HEK293 (cell line): ENCODE measurements at regions not wholly inside any gene's neighbourhood (a gene's known extent, or its start where the extent isn't known, plus 50 kb on each side); places are given as distances from the start of the nearest gene placed in this dataset.

Experiments
- CTCF ChIA-PET: fragments of 350-600 bp; formaldehyde crosslinking; extraction: SDS; loops from one replicate; lab custom pipeline; 2021; ENCODE audit warnings: antibody characterized with exemption; lab: Yijun Ruan, JAX
- POLR2A ChIA-PET: fragments of 300-600 bp; formaldehyde crosslinking; extraction: SDS; loops from one replicate; lab custom pipeline; 2020; ENCODE audit warnings: antibody characterized with exemption, inconsistent platforms; lab: Yijun Ruan, JAX
- H3K27ac ChIP-seq: fragments of 200-500 bp; sonication (Bioruptor generic); 2 replicates; pipeline ENCODE4 v1.5.1; 2014; ENCODE audit warnings: low read depth, low read length, control low read depth, inconsistent platforms; ENCODE audit errors: extremely low read depth
- H3K36me3 ChIP-seq, 2 experiments: fragments of 200-500 bp in 1 of 2; sonication (Bioruptor generic) in 1 of 2; 1 replicate in 1 of 2; 2 replicates in 1 of 2; pipeline ENCODE4 v1.5.1; 2014 to 2017; ENCODE audit warnings: inconsistent platforms in 2 of 2, low read length in 2 of 2; ENCODE audit not compliant: control insufficient read depth in 2 of 2, insufficient read depth in 1 of 2
- H3K4me1 ChIP-seq: fragments of 200-500 bp; sonication (Bioruptor generic); 2 replicates; pipeline ENCODE4 v1.5.1; 2014; ENCODE audit warnings: mild to moderate bottlenecking, low read length, inconsistent platforms; ENCODE audit not compliant: control insufficient read depth, insufficient read depth
- H3K4me3 ChIP-seq: 2 replicates; pipeline ENCODE4 v1.5.1; 2011; ENCODE audit warnings: low read depth, mild to moderate bottlenecking, control low read depth, low read length, moderate library complexity
- H3K9me3 ChIP-seq: fragments of 200-500 bp; sonication (Bioruptor generic); 2 replicates; pipeline ENCODE4 v1.5.1; 2014; ENCODE audit warnings: low read depth, low read length, inconsistent platforms; ENCODE audit not compliant: control insufficient read depth, insufficient read depth
- HOXA7 ChIP-seq: sonication (generic); formaldehyde crosslinking; IDR thresholded peaks from 2 replicates; pipeline ENCODE4 v1.8.1; 2022; ENCODE audit warnings: missing genetic modification reagents, borderline replicate concordance
- MZF1 ChIP-seq: fragments of 450-650 bp; formaldehyde crosslinking; IDR thresholded peaks from 2 replicates; pipeline ENCODE4 v1.5.1; 2017; ENCODE audit warnings: missing biosample characterization, missing genetic modification characterization, borderline replicate concordance
- PRDM2 ChIP-seq: fragments of 450-650 bp; formaldehyde crosslinking; IDR thresholded peaks from 2 replicates; pipeline ENCODE4 v1.5.1; 2016; ENCODE audit warnings: missing biosample characterization, missing genetic modification characterization, borderline replicate concordance
- ZNF121 ChIP-seq: fragments of 450-650 bp; formaldehyde crosslinking; IDR thresholded peaks from 2 replicates; pipeline ENCODE4 v1.5.1; 2016; ENCODE audit warnings: missing biosample characterization, missing genetic modification characterization
- ZNF174 ChIP-seq: fragments of 450-650 bp; formaldehyde crosslinking; IDR thresholded peaks from 2 replicates; pipeline ENCODE4 v1.5.0; 2017; ENCODE audit warnings: missing biosample characterization, mild to moderate bottlenecking, missing genetic modification characterization
- ZNF202 ChIP-seq: fragments of 450-650 bp; formaldehyde crosslinking; IDR thresholded peaks from 2 replicates; pipeline ENCODE4 v1.5.1; 2016; ENCODE audit warnings: missing biosample characterization, missing genetic modification characterization, borderline replicate concordance
- ZNF24 ChIP-seq: fragments of 450-650 bp; formaldehyde crosslinking; IDR thresholded peaks from 2 replicates; pipeline ENCODE4 v1.5.1; 2016; ENCODE audit warnings: missing biosample characterization, missing genetic modification characterization
- ZNF350 ChIP-seq: fragments of 450-650 bp; formaldehyde crosslinking; IDR thresholded peaks from 2 replicates; pipeline ENCODE4 v1.5.0; 2017; ENCODE audit warnings: missing biosample characterization, mild to moderate bottlenecking, missing genetic modification characterization
- ZNF366 ChIP-seq: fragments of 450-650 bp; formaldehyde crosslinking; conservative IDR thresholded peaks from 2 replicates; pipeline ENCODE4 v1.5.1; 2016; ENCODE audit warnings: missing biosample characterization, missing genetic modification characterization
- ZNF37A ChIP-seq: fragments of 450-650 bp; IDR thresholded peaks from 2 replicates; pipeline ENCODE4 v1.5.1; 2018; ENCODE audit warnings: missing biosample characterization, missing genetic modification characterization
- ZNF391 ChIP-seq: fragments of 450-650 bp; formaldehyde crosslinking; IDR thresholded peaks from 2 replicates; pipeline ENCODE4 v1.5.1; 2016; ENCODE audit warnings: low read depth, missing biosample characterization, missing genetic modification characterization, borderline replicate concordance
- ZNF521 ChIP-seq: fragments of 450-650 bp; formaldehyde crosslinking; IDR thresholded peaks from 2 replicates; pipeline ENCODE4 v1.5.1; 2017; ENCODE audit warnings: missing biosample characterization, mild to moderate bottlenecking, missing genetic modification characterization
- ZNF549 ChIP-seq: fragments of 450-650 bp; IDR thresholded peaks from 2 replicates; pipeline ENCODE4 v1.5.1; 2018; ENCODE audit warnings: missing biosample characterization, missing genetic modification characterization, mild to moderate bottlenecking, inconsistent platforms, moderate library complexity
- ZNF560 ChIP-seq: fragments of 450-650 bp; formaldehyde crosslinking; IDR thresholded peaks from 2 replicates; pipeline ENCODE4 v1.5.1; 2017; ENCODE audit warnings: missing biosample characterization, missing genetic modification characterization, borderline replicate concordance
- ZNF623 ChIP-seq: fragments of 450-650 bp; formaldehyde crosslinking; IDR thresholded peaks from 2 replicates; pipeline ENCODE4 v1.5.1; 2016; ENCODE audit warnings: missing biosample characterization, missing genetic modification characterization
- ZNF670 ChIP-seq: fragments of 450-650 bp; formaldehyde crosslinking; IDR thresholded peaks from 2 replicates; pipeline ENCODE4 v1.5.1; 2016; ENCODE audit warnings: missing biosample characterization, missing genetic modification characterization, low read depth
- ZNF677 ChIP-seq: fragments of 450-650 bp; IDR thresholded peaks from 2 replicates; pipeline ENCODE4 v1.5.0; 2018; ENCODE audit warnings: missing biosample characterization, mild to moderate bottlenecking, missing genetic modification characterization, moderate library complexity
- ZNF704 ChIP-seq: fragments of 450-650 bp; formaldehyde crosslinking; IDR thresholded peaks from 2 replicates; pipeline ENCODE4 v1.5.1; 2016; ENCODE audit warnings: missing biosample characterization, missing genetic modification characterization
- ZNF76 ChIP-seq: fragments of 450-650 bp; formaldehyde crosslinking; IDR thresholded peaks from 2 replicates; pipeline ENCODE4; 2016; ENCODE audit warnings: low read depth, missing biosample characterization, missing genetic modification characterization, borderline replicate concordance
- ZXDB ChIP-seq: fragments of 450-650 bp; formaldehyde crosslinking; IDR thresholded peaks from 2 replicates; pipeline ENCODE4 v1.5.1; 2016; ENCODE audit warnings: missing biosample characterization, missing genetic modification characterization
- TF ChIP-seq, protein P1 (sequence below): fragments of 450-650 bp; formaldehyde crosslinking; IDR thresholded peaks from 2 replicates; pipeline ENCODE4 v1.5.1; 2016; ENCODE audit warnings: missing biosample characterization, missing genetic modification characterization

DNA sequence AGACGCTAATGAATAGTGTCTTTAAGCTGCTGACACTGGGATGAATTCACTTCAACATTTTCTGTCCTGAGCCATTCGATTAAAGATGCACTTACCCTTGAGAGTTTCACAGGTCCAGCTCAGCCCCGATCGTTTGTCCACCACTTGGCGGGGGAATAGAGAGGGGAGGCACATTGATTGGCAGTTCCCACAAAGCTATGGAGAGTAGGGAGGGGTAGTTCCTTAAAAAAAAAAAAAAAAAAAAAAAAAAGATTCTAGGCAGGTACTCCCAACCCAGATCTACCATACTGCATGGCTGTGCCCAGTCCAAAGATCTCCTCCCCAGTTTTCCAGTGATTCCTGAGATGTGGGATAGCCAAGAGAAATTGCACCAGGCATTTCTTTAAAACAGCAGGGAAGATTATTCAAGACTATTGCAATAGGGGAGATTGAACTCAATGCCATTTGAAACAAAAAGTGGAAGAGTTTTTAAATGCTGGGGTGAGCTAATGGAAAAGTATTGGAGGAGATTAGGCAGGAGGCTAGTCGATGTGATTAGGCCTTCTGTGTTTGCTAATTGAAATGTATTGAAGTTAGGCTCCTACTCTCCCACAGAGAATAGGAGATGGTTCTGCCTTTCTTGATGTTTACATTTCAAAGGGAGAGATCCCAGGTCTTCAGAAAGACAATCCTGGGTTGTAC is 2217.4 kb upstream of the WWC1 start:
- Histone ChIP-seq H3K4me3 (no peak overlapping the region), H3K36me3 (no peaks in the 10 kb centered on the region), H3K9me3 (no peaks in the 10 kb centered on the region), H3K4me1 (no peaks in the 10 kb centered on the region), H3K27ac (no peak overlapping the region)
- ChIA-PET POLR2A (no interaction called here), CTCF (no interaction called here)
- no peak for TF ChIP-seq ZNF174
- TF ChIP-seq, protein P1, sequence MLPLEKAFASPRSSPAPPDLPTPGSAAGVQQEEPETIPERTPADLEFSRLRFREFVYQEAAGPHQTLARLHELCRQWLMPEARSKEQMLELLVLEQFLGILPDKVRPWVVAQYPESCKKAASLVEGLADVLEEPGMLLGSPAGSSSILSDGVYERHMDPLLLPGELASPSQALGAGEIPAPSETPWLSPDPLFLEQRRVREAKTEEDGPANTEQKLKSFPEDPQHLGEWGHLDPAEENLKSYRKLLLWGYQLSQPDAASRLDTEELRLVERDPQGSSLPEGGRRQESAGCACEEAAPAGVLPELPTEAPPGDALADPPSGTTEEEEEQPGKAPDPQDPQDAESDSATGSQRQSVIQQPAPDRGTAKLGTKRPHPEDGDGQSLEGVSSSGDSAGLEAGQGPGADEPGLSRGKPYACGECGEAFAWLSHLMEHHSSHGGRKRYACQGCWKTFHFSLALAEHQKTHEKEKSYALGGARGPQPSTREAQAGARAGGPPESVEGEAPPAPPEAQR: no peak
- TF ChIP-seq HOXA7 (CRISPR knock-in tag): no peak
- TF ChIP-seq ZNF24 (tag by site-specific recombination): no peak
- TF ChIP-seq ZNF350 (tag by site-specific recombination): no peak
- TF ChIP-seq ZNF121: no peak
- TF ChIP-seq ZXDB (tag by site-specific recombination): no peak

GRCh38 chr5:166074582-166075481 is 2216.6 kb upstream of the WWC1 start:
- CTCF ChIA-PET: no interaction called here
- TF ChIP-seq ZNF549 (tag by site-specific recombination) (no peak), PRDM2 (tag by site-specific recombination) (no peak), ZNF366 (tag by site-specific recombination) (no peak), ZNF677 (tag by site-specific recombination) (no peak), ZNF350 (tag by site-specific recombination) (no peak), ZNF521 (no peak), ZNF560 (tag by site-specific recombination) (no peak), ZNF202 (no peak), MZF1 (tag by site-specific recombination) (no peak), ZNF76 (tag by site-specific recombination) (no peak), ZNF704 (tag by site-specific recombination) (no peak), ZNF37A (tag by site-specific recombination) (no peak), ZNF174 (no peak), ZNF623 (tag by site-specific recombination) (no peak), ZNF391 (tag by site-specific recombination) (no peak), ZNF670 (tag by site-specific recombination) (no peak)
- Histone ChIP-seq H3K4me3 (no peak overlapping the region), H3K9me3 (no peaks in the 10 kb centered on the region), H3K4me1 (no peaks in the 10 kb centered on the region), H3K36me3 (no peaks in the 10 kb centered on the region), H3K27ac (no peak overlapping the region)
- POLR2A ChIA-PET: no interaction called here
